OCI-LY7 (cell line): ENCODE measurements at regions not wholly inside any gene's neighbourhood (a gene's known extent, or its start where the extent isn't known, plus 50 kb on each side); places are given as distances from the start of the nearest gene placed in this dataset.

Experiments used
- BruUV-seq: library from RNA; stranded (reverse); fragments of 400-500 nt; replicated peaks from 2 replicates; lab custom pipeline; 2021; lab: Mats Ljungman, UMichigan
- CTCF ChIA-PET: fragments of 300-600 bp; sonication (Branson Sonifier 250); formaldehyde crosslinking; loops from one replicate; lab custom pipeline; 2022; ENCODE audit warnings: antibody characterized with exemption; ENCODE audit not compliant: unreplicated experiment; lab: Charles Lee
- POLR2A ChIA-PET: fragments of 300-600 bp; sonication (Branson Sonifier 250); formaldehyde crosslinking; loops from one replicate; lab custom pipeline; 2022; ENCODE audit warnings: antibody characterized with exemption; lab: Charles Lee
- DNase-seq: peaks from one replicate; pipeline ENCODE4 v3.0.0-alpha.2; 2015; ENCODE audit warnings: low spot score
- H2AFZ ChIP-seq: fragments of 200-600 bp; sonication (generic), shearing (Covaris generic); 2 replicates; pipeline ENCODE4 v1.6.1; 2014; ENCODE audit warnings: mild to moderate bottlenecking, antibody characterized with exemption, low read length, moderate library complexity
- H3K27ac ChIP-seq: fragments of 200-600 bp; sonication (generic); 2 replicates; pipeline ENCODE4 v1.5.1; 2014; ENCODE audit warnings: mixed run types, low read depth, mild to moderate bottlenecking, moderate library complexity, low read length, inconsistent platforms; ENCODE audit not compliant: poor library complexity, severe bottlenecking
- H3K36me3 ChIP-seq: fragments of 200-600 bp; sonication (generic); 2 replicates; pipeline ENCODE4 v1.6.1; 2014; ENCODE audit warnings: mild to moderate bottlenecking, antibody characterized with exemption, low read length, moderate library complexity, mixed read lengths; ENCODE audit not compliant: insufficient read depth
- H3K4me1 ChIP-seq: fragments of 200-600 bp; sonication (generic); 2 replicates; pipeline ENCODE4 v1.5.1; 2014; ENCODE audit warnings: mild to moderate bottlenecking, low read length; ENCODE audit not compliant: insufficient read depth, poor library complexity, severe bottlenecking
- H3K4me2 ChIP-seq: fragments of 200-600 bp; sonication (generic); 2 replicates; pipeline ENCODE4 v1.6.1; 2014; ENCODE audit warnings: mild to moderate bottlenecking, low read length
- H3K4me3 ChIP-seq: fragments of 200-600 bp; sonication (generic); 2 replicates; pipeline ENCODE4 v1.5.1; 2014; ENCODE audit warnings: mild to moderate bottlenecking, low read depth, low read length; ENCODE audit not compliant: poor library complexity, severe bottlenecking
- H3K79me2 ChIP-seq: fragments of 200-600 bp; sonication (generic); 2 replicates; pipeline ENCODE4 v1.6.1; 2016; ENCODE audit warnings: low read depth, mild to moderate bottlenecking, low read length, moderate library complexity, mixed read lengths; ENCODE audit not compliant: insufficient read depth
- H3K9me2 ChIP-seq: fragments of 200-600 bp; sonication (generic); 2 replicates; pipeline ENCODE4 v1.6.1; 2016; ENCODE audit warnings: mild to moderate bottlenecking, low read length, mixed read lengths; ENCODE audit not compliant: insufficient read depth
- H3K9me3 ChIP-seq: fragments of 200-600 bp; sonication (generic); 2 replicates; pipeline ENCODE4 v1.6.1; 2014; ENCODE audit warnings: mild to moderate bottlenecking, mixed run types, low read length, mixed read lengths
- H4K20me1 ChIP-seq: fragments of 200-600 bp; sonication (generic); 2 replicates; pipeline ENCODE4 v1.6.1; 2014; ENCODE audit warnings: mild to moderate bottlenecking, antibody characterized with exemption, low read length, moderate library complexity, mixed read lengths; ENCODE audit not compliant: insufficient read depth
- CTCF ChIP-seq: fragments of 200-600 bp; sonication (generic); conservative IDR thresholded peaks from 2 replicates; pipeline ENCODE4 v1.5.1; 2014; ENCODE audit warnings: mild to moderate bottlenecking, antibody characterized with exemption, low read length, moderate library complexity, mixed read lengths
- EZH2phosphoT487 ChIP-seq: fragments of 200-600 bp; sonication (generic); IDR thresholded peaks from 2 replicates; pipeline ENCODE4 v1.6.1; 2018; ENCODE audit warnings: low read depth, borderline replicate concordance, mild to moderate bottlenecking, mixed run types, antibody characterized with exemption, low read length, moderate library complexity, mixed read lengths
- intact Hi-C: fragments of 100-400 bp; cut with micrococcal nuclease; formaldehyde crosslinking; loops from one replicate; pipeline ENCODE4 v1.10.0; 2022; ENCODE audit not compliant: unreplicated experiment

- no peak for TF ChIP-seq EZH2phosphoT487
- TF ChIP-seq CTCF = no peak
- H3K9me2 ChIP-seq = no peaks in the 10 kb centered on the region
These were observed 162.2 kb upstream of the MEIS1 start for GRCh38 chr2:66272751-66273150.

GRCh38 chr2:66271777-66272176, 163.1 kb upstream of the MEIS1 start:
- H3K9me2 ChIP-seq = no peaks in the 10 kb centered on the region
- H3K79me2 ChIP-seq = no peaks in the 10 kb centered on the region
- BruUV-seq = no TSS peak
- no peaks in the 10 kb centered on the region for H3K36me3 ChIP-seq
- ChIA-PET POLR2A (no interaction called here), CTCF (no interaction called here)
- TF ChIP-seq CTCF (no peak), EZH2phosphoT487 (no peak)
- no peak for DNase-seq
- H3K4me2 ChIP-seq = no peak overlapping the region
- intact Hi-C loops = no loop called here
- no peak overlapping the region for H3K4me3 ChIP-seq
- no peaks in the 10 kb centered on the region for H4K20me1 ChIP-seq
- H3K4me1 ChIP-seq = no peaks in the 10 kb centered on the region
- no peaks in the 10 kb centered on the region for H3K9me3 ChIP-seq
- no peak overlapping the region for H2AFZ ChIP-seq
- no peak overlapping the region for H3K27ac ChIP-seq

More at GRCh38 chr2:66272751-66273150, 162.2 kb upstream of the MEIS1 start:
- CTCF ChIA-PET = no interaction called here
- no peak overlapping the region for H3K27ac ChIP-seq
- H3K4me1 ChIP-seq = no peaks in the 10 kb centered on the region
- H3K36me3 ChIP-seq = no peaks in the 10 kb centered on the region
- H2AFZ ChIP-seq = no peak overlapping the region
- no peaks in the 10 kb centered on the region for H3K79me2 ChIP-seq
- H4K20me1 ChIP-seq = no peaks in the 10 kb centered on the region
- DNase-seq = no peak
- intact Hi-C loops = no loop called here
- no TSS peak for BruUV-seq
- POLR2A ChIA-PET = no interaction called here
- H3K4me3 ChIP-seq = no peak overlapping the region
- no peaks in the 10 kb centered on the region for H3K9me3 ChIP-seq
- no peak overlapping the region for H3K4me2 ChIP-seq

GRCh38 chr2:66270247-66270646, 164.7 kb upstream of the MEIS1 start:
- no peak overlapping the region for H2AFZ ChIP-seq
- H4K20me1 ChIP-seq = no peaks in the 10 kb centered on the region
- H3K9me2 ChIP-seq = no peaks in the 10 kb centered on the region
- DNase-seq = no peak
- H3K9me3 ChIP-seq = no peaks in the 10 kb centered on the region
- ChIA-PET POLR2A (interaction anchor here (1.2 kb wide), 1 partner anchor 9 kb away, joined by 4 read pairs; no protein-coding TSS in a partner anchor), CTCF (no interaction called here)
- H3K79me2 ChIP-seq = no peaks in the 10 kb centered on the region
- no peak overlapping the region for H3K4me2 ChIP-seq
- TF ChIP-seq EZH2phosphoT487 (no peak), CTCF (no peak)
- no peak overlapping the region for H3K4me3 ChIP-seq
- H3K4me1 ChIP-seq = no peaks in the 10 kb centered on the region
- no peak overlapping the region for H3K27ac ChIP-seq
- H3K36me3 ChIP-seq = no peaks in the 10 kb centered on the region
- no TSS peak for BruUV-seq
- intact Hi-C loops = no loop called here
